ENCODE measurements at regions not wholly inside any gene's neighbourhood (a gene's known extent, or its start where the extent isn't known, plus 50 kb on each side); places are given as distances from the start of the nearest gene placed in this dataset.

DNA sequence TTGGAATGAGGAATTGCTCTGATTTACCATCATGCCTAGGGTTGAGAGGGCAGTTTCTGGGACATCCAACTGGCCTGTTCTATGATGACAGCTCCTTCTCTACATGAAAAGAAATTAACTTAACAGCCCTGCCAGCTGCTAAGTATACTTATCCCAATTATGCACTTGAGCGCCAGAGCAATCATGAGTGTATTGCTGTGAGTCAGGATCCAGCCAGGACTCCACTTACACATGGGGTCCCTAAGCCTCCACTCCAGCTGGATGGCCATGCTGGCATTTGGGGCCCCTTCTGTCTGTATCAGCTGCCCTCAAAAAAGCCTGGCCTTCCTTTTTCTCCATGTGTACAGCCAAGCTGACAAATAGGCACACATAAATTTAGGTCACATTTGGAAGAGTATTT is 481.9 kb downstream of the TMX3 start:
- Histone ChIP-seq H3K14ac (ENCODE audit: insufficient read length) (no peak overlapping the region), H4K5ac (ENCODE audit: insufficient read length, low read depth, low read length) (no peak overlapping the region), H2BK15ac (ENCODE audit: low read length) (no peak overlapping the region), H3K56ac (replicated peaks; ENCODE audit: insufficient read length, low read depth, low read length) (no peak overlapping the region), H2AFZ (ENCODE audit: low read length) (no peak overlapping the region), H3K27me3 (replicated peaks in 1 of 4; ENCODE audit: control insufficient read depth in 3 of 4, extremely low read depth in 1 of 4, insufficient read depth in 3 of 4, low read length in 3 of 4) (peaks cover 0 to 2% (median 0%) of the 10 kb centered on the region in 4 experiments; a peak in 1 of 7 replicates), H4K91ac (replicated peaks; ENCODE audit: insufficient read length, low read length) (no peak overlapping the region), H3K23me2 (ENCODE audit: low read depth, low read length) (no peaks in the 10 kb centered on the region), H3K4me1 (replicated peaks in 1 of 4; ENCODE audit: control insufficient read depth in 3 of 4, insufficient read depth in 4 of 4, low read length in 3 of 4) (no peaks in the 10 kb centered on the region), H3K4me2 (ENCODE audit: insufficient read depth in 1 of 2, low read depth in 2 of 2, low read length in 2 of 2) (no peak overlapping the region), H2AK5ac (ENCODE audit: low read depth, low read length) (no peak overlapping the region), H3K23ac (ENCODE audit: insufficient read length) (no peak overlapping the region), H2BK20ac (ENCODE audit: low read length) (no peak overlapping the region), H3K36me3 (ENCODE audit: control insufficient read depth in 2 of 4, insufficient read depth in 4 of 4, low read length in 3 of 4) (no peaks in the 10 kb centered on the region), H3K9me3 (ENCODE audit: insufficient read depth in 2 of 2, low read depth in 1 of 2, low read length in 1 of 2) (no peaks in the 10 kb centered on the region), H3K4ac (replicated peaks; ENCODE audit: insufficient read length, low read depth, low read length) (no peak overlapping the region), H3K27ac (ENCODE audit: low read depth, low read length) (no peak overlapping the region), H3K9ac (replicated peaks in 1 of 4; ENCODE audit: extremely low read depth in 1 of 4, low read depth in 3 of 4, low read length in 3 of 4) (no peak overlapping the region), H3K4me3 (ENCODE audit: extremely low read depth in 1 of 4, insufficient read depth in 2 of 4, low read depth in 3 of 4, low read length in 4 of 4) (no peak overlapping the region), H2BK12ac (ENCODE audit: low read depth, low read length) (no peak overlapping the region), H2BK5ac (ENCODE audit: low read depth, low read length) (no peak overlapping the region), H3K18ac (ENCODE audit: extremely low read depth, low read length) (no peak overlapping the region), H3K79me2 (ENCODE audit: control insufficient read depth in 1 of 2, insufficient read depth in 2 of 2, low read length in 2 of 2) (no peaks in the 10 kb centered on the region), H2BK120ac (replicated peaks; ENCODE audit: low read depth, low read length) (no peak overlapping the region), H3K79me1 (ENCODE audit: low read depth, low read length) (no peaks in the 10 kb centered on the region), H4K20me1 (replicated peaks in 1 of 2; ENCODE audit: control insufficient read depth in 1 of 2, insufficient read depth in 2 of 2, low read length in 2 of 2) (no peaks in the 10 kb centered on the region), H4K8ac (ENCODE audit: extremely low read depth, insufficient read depth, low read length) (no peak overlapping the region)
- FAIRE-seq (no peak), DNase-seq (ENCODE audit: low read depth in 1 of 2, low spot score in 2 of 2) (no peak)
- TF ChIP-seq RAD21 (IDR thresholded peaks at IDR 0.05 in 1 of 2, conservative IDR thresholded peaks at IDR 0.05 in 1 of 2; ENCODE audit: low read depth in 2 of 2, low read length in 2 of 2) (no peak), ZNF274 (IDR thresholded peaks at IDR 0.05; ENCODE audit: borderline replicate concordance, extremely low read depth, low read length) (no peak), RFX5 (IDR thresholded peaks at IDR 0.05; ENCODE audit: borderline replicate concordance, low read depth, low read length) (no peak), TCF12 (IDR thresholded peaks at IDR 0.05; ENCODE audit: low read depth, low read length) (no peak), EP300 (IDR thresholded peaks at IDR 0.05; ENCODE audit: borderline replicate concordance in 1 of 2, low read depth in 2 of 2, low read length in 2 of 2) (no peak), GTF2F1 (IDR thresholded peaks at IDR 0.05; ENCODE audit: borderline replicate concordance, low read depth, low read length) (no peak), KDM4A (IDR thresholded peaks at IDR 0.05; ENCODE audit: low read depth, low read length, severe bottlenecking) (no peak), NANOG (IDR thresholded peaks at IDR 0.05; ENCODE audit: insufficient read depth, low read depth, low read length, poor library complexity, severe bottlenecking) (no peak), POLR2A (IDR thresholded peaks at IDR 0.05; ENCODE audit: control extremely low read depth in 1 of 2, low read depth in 2 of 2, low read length in 2 of 2) (no peak)
- TF ChIP-seq, protein P1, sequence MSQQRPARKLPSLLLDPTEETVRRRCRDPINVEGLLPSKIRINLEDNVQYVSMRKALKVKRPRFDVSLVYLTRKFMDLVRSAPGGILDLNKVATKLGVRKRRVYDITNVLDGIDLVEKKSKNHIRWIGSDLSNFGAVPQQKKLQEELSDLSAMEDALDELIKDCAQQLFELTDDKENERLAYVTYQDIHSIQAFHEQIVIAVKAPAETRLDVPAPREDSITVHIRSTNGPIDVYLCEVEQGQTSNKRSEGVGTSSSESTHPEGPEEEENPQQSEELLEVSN (IDR thresholded peaks at IDR 0.05): no peak
- WGBS, 2 experiments (ENCODE audit: extremely low coverage in 1 of 2, insufficient coverage in 1 of 2, insufficient read length in 1 of 2, insufficient replicate concordance in 2 of 2, low coverage in 1 of 2, low lambda C conversion rate in 2 of 2, missing lambda C conversion rate in 1 of 2): 100% methylated on average over 1 of the region's 1 CpG; no CpG with 5 or more reads in 1 of the 2 experiments
- ChIA-PET CTCF (ENCODE audit: partially characterized antibody) (interaction anchor here (1.3 kb wide), 1 partner anchor 22 kb away, joined by 4 read pairs; no protein-coding TSS in a partner anchor), POLR2A (ENCODE audit: partially characterized antibody) (no interaction called here)
